Vagina (tissue), 2 donors: ENCODE measurements at regions not wholly inside any gene's neighbourhood (a gene's known extent, or its start where the extent isn't known, plus 50 kb on each side); places are given as distances from the start of the nearest gene placed in this dataset.

ENCODE experiments used
- POLR2A ChIP-seq, 2 donors: fragments of 450-650 bp; IDR thresholded peaks; one replicate each; pipeline ENCODE4 v1.6.1; 2017; ENCODE audit warnings: antibody characterized with exemption in 2 of 2, mild to moderate bottlenecking in 2 of 2, moderate library complexity in 2 of 2
- POLR2AphosphoS5 ChIP-seq, 2 donors: sonication (generic); formaldehyde crosslinking; IDR thresholded peaks; one replicate each; pipeline ENCODE4 v1.9.0; 2017; ENCODE audit warnings: antibody characterized with exemption in 2 of 2, mild to moderate bottlenecking in 2 of 2, low read depth in 1 of 2; ENCODE audit not compliant: insufficient read depth in 1 of 2

DNA sequence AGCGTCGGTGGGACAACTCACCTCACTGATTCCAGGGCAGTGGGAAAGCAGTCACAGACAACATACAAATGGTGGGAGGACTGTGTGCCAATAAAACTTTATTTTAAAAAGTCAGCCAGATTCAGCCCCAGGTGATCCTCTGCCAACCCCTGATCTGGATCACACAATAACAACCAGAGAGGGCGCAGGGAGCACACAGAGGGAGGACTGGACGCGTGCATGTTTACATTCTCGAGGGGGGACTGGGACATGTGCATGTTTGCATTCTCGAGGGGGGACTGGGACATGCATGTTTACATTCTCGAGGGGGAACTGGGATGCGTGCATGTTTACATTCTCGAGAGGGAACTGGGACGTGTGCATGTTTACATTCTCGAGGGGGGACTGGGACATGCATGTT lies 209.5 kb downstream of the NDUFA10 start:
- TF ChIP-seq POLR2AphosphoS5 (IDR thresholded peaks at IDR 0.05; ENCODE audit: insufficient read depth in 1 of 2, low read depth in 1 of 2), result no peak
- no peak for TF ChIP-seq POLR2A (IDR thresholded peaks at IDR 0.05)
